ENCODE measurements at regions not wholly inside any gene's neighbourhood (a gene's known extent, or its start where the extent isn't known, plus 50 kb on each side); places are given as distances from the start of the nearest gene placed in this dataset.

- TF ChIP-seq CTCF (IDR thresholded peaks at IDR 0.05), result no peak
- no peak for TF ChIP-seq POLR2A (IDR thresholded peaks at IDR 0.05)
Observed at GRCh38 chr13:107258599-107259187, 690.8 kb upstream of the ARGLU1 start.
